HFFc6 (cell line): ENCODE measurements at regions not wholly inside any gene's neighbourhood (a gene's known extent, or its start where the extent isn't known, plus 50 kb on each side); places are given as distances from the start of the nearest gene placed in this dataset.
A peak's percentile ranks its signal among the peaks of the same experiment; 100 is the strongest.
"Not testable (repeated sequence)": the region's sequence is repeated elsewhere in the genome, so short reads cannot be mapped to it uniquely, and the experiment has no call there.

Experiments used
- DNase-seq: peaks from one replicate; pipeline ENCODE4 v3.0.0-alpha.2; 2018
- H3K27ac Mint-ChIP-seq: 2 replicates; pipeline ENCODE4 v1.8.0; 2020; ENCODE audit warnings: mild to moderate bottlenecking, mixed read lengths
- H3K27me3 Mint-ChIP-seq: 2 replicates; pipeline ENCODE4 v1.8.0; 2021; ENCODE audit warnings: mild to moderate bottlenecking, moderate library complexity, mixed read lengths; ENCODE audit not compliant: insufficient read depth
- H3K36me3 Mint-ChIP-seq: 2 replicates; pipeline ENCODE4 v1.8.0; 2021; ENCODE audit warnings: low read depth, mixed read lengths
- H3K4me1 Mint-ChIP-seq: 2 replicates; pipeline ENCODE4 v1.8.0; 2020; ENCODE audit warnings: low read depth, mixed read lengths
- H3K4me3 Mint-ChIP-seq: 2 replicates; pipeline ENCODE4 v1.8.0; 2020; ENCODE audit warnings: mild to moderate bottlenecking, moderate library complexity, mixed read lengths
- H3K9me3 Mint-ChIP-seq: 2 replicates; pipeline ENCODE4 v1.8.0; 2020; ENCODE audit warnings: mild to moderate bottlenecking, mixed read lengths
- TF ChIP-seq, protein P1 (sequence below): fragments of 200-600 bp; sonication (generic); IDR thresholded peaks from 2 replicates; pipeline ENCODE4 v1.5.0; 2021; ENCODE audit warnings: antibody characterized with exemption, mild to moderate bottlenecking

DNA sequence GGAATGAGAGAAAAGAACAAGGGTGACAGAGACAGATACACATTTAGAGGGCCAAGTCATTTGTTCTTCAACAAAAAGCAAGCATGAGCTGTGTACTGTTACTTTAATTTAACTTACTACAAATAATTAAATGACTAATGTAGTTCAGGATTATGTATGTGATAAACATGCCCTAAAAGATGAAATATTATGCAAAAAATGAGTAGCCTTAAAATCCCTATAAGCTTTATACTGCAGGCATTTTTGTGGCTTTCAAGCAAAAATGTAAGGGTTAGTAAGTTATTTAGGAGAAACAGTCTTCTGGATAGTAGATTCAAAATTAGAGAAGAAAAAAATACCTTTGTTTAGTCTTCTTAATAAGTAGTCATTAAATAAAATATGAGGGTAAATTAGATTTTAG is 431.2 kb downstream of the CSNK1G3 start:
- H3K9me3 Mint-ChIP-seq = no peaks in the 10 kb centered on the region; the same call in 1 of the 2 replicates
- TF ChIP-seq, protein P1, sequence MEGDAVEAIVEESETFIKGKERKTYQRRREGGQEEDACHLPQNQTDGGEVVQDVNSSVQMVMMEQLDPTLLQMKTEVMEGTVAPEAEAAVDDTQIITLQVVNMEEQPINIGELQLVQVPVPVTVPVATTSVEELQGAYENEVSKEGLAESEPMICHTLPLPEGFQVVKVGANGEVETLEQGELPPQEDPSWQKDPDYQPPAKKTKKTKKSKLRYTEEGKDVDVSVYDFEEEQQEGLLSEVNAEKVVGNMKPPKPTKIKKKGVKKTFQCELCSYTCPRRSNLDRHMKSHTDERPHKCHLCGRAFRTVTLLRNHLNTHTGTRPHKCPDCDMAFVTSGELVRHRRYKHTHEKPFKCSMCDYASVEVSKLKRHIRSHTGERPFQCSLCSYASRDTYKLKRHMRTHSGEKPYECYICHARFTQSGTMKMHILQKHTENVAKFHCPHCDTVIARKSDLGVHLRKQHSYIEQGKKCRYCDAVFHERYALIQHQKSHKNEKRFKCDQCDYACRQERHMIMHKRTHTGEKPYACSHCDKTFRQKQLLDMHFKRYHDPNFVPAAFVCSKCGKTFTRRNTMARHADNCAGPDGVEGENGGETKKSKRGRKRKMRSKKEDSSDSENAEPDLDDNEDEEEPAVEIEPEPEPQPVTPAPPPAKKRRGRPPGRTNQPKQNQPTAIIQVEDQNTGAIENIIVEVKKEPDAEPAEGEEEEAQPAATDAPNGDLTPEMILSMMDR = no peak
- no peak overlapping the region for H3K4me3 Mint-ChIP-seq
- no peaks in the 10 kb centered on the region for H3K4me1 Mint-ChIP-seq
- peaks cover 16% of the 10 kb centered on the region for H3K27me3 Mint-ChIP-seq
- DNase-seq = no peak
- H3K27ac Mint-ChIP-seq = no peak overlapping the region
- H3K36me3 Mint-ChIP-seq = no peaks in the 10 kb centered on the region; the same call in 1 of the 2 replicates

DNA sequence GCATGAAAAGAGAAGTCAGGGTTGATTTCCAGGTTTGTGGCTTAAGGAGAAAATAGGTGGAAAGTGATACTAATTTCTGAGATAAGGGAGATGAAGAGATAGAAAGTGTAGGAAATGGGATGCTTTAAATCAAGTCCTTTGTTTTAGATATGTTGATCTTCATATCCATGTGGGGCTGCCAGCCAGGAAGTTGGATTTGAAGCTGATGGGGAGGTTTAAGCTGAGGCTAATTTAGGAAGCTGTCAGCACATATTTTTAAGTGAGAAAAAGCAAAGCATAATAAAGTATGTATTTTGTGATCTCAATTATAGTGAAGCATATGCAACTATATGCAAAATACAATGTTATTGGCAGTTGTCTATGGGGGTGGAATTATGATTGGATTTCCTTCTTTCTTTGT is 428.4 kb downstream of the CSNK1G3 start:
- H3K4me3 Mint-ChIP-seq = no peak overlapping the region
- peaks cover 8% of the 10 kb centered on the region; the same call in 1 of the 2 replicates for H3K4me1 Mint-ChIP-seq
- peaks cover 5% of the 10 kb centered on the region; the same call in 1 of the 2 replicates for H3K36me3 Mint-ChIP-seq
- peaks cover 7% of the 10 kb centered on the region for H3K27me3 Mint-ChIP-seq
- H3K9me3 Mint-ChIP-seq = no peaks in the 10 kb centered on the region; the same call in none of the 2 replicates
- no peak overlapping the region for H3K27ac Mint-ChIP-seq
- no peak for DNase-seq
- TF ChIP-seq, protein P1 = no peak

DNA sequence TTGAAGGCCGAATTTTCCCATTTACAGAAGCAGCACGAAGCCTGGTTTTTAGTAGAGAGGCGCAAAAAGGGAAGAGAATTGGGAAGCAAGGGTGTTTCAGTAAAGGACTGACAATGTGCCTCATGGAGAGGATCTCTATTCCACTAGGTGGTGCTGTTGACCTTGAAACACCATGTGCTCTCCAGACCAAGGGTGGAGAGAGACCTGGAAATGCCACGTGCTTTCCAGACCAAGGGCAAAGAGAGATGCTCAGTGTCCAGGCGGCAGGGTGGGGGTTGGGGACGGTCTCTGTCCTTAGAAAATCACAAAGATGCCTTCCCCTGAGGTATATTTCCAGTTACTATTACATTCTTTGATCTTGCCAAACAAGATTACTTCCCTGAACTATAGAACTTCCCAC is 425.3 kb downstream of the CSNK1G3 start:
- TF ChIP-seq, protein P1 = peak; percentile 87
- H3K27me3 Mint-ChIP-seq = peaks cover 4% of the 10 kb centered on the region
- no peak overlapping the region for H3K4me3 Mint-ChIP-seq
- H3K4me1 Mint-ChIP-seq = peaks cover 8% of the 10 kb centered on the region; the same call in 1 of the 2 replicates
- no peak overlapping the region for H3K27ac Mint-ChIP-seq
- peak; percentile 69 for DNase-seq
- H3K36me3 Mint-ChIP-seq = peaks cover 5% of the 10 kb centered on the region; the same call in 1 of the 2 replicates
- no peaks in the 10 kb centered on the region; the same call in none of the 2 replicates for H3K9me3 Mint-ChIP-seq

DNA sequence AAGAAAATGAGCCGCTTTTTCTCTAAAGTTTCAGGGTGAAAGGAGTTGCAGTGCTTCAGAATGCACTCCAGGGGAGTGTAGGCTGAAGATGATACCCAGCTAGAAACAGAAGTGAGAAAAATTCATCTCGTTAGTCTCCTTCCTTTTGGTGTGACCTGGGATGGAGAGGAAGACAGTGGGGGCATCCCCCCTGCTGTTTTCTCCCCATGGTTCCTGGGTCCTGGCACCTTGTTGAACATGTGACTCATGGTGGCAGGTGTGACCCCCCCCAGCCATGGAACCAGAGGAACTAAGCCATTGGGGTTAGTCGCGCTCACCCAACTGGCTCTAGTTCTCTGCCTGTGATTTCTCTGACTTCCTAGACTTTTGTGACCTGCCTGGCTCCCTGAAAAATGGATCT is 424.6 kb downstream of the CSNK1G3 start:
- no peak for DNase-seq
- Mint-ChIP-seq H3K27me3 (peaks cover 4% of the 10 kb centered on the region), H3K9me3 (no peaks in the 10 kb centered on the region; the same call in none of the 2 replicates), H3K36me3 (peaks cover 5% of the 10 kb centered on the region; the same call in 1 of the 2 replicates), H3K27ac (no peak overlapping the region), H3K4me3 (no peak overlapping the region), H3K4me1 (peaks cover 8% of the 10 kb centered on the region; the same call in 1 of the 2 replicates)
- TF ChIP-seq, protein P1 = no peak

DNA sequence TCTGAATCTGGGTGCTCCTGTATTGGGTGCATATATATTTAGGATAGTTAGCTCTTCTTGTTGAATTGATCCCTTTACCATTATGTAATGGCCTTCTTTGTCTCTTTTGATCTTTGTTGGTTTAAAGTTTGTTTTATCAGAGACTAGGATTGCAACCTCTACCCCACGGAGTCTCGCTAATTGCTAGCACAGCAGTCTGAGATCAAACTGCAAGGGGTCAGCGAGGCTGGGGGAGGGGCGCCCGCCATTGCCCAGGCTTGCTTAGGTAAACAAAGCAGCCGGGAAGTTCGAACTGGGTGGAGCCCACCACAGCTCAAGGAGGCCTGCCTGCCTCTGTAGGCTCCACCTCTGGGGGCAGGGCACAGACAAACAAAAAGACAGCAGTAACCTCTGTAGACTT is 421.8 kb downstream of the CSNK1G3 start:
- not testable (repeated sequence) for H3K27ac Mint-ChIP-seq, H3K36me3 Mint-ChIP-seq, H3K9me3 Mint-ChIP-seq, H3K27me3 Mint-ChIP-seq, H3K4me1 Mint-ChIP-seq, H3K4me3 Mint-ChIP-seq, DNase-seq

DNA sequence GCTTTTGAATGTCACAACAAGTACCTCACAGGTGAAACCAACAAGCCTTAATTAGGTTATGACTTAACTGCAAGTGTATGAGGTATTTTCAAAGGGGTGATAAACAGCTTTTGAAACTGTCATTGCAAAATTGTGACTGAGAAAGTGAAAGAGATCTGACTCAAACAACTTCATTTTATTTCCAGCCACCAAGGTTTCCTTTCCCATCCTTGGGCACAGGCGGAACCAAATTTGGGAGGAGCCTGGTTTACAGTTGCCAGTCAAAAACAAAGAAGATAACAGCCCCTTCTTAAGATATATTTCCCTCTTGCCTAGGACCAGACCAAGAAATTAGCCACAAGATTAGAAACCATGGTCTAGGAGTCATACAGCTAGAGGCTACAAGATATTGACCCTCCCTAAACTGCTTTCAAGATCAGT is 417.1 kb downstream of the CSNK1G3 start:
- Mint-ChIP-seq H3K27me3 (no peaks in the 10 kb centered on the region), H3K4me3 (no peak overlapping the region), H3K36me3 (no peaks in the 10 kb centered on the region), H3K27ac (no peak overlapping the region), H3K4me1 (no peaks in the 10 kb centered on the region), H3K9me3 (no peaks in the 10 kb centered on the region)
- no peak for DNase-seq
- TF ChIP-seq, protein P1 = no peak
